ENCODE measurements at regions not wholly inside any gene's neighbourhood (a gene's known extent, or its start where the extent isn't known, plus 50 kb on each side); places are given as distances from the start of the nearest gene placed in this dataset.

DNA sequence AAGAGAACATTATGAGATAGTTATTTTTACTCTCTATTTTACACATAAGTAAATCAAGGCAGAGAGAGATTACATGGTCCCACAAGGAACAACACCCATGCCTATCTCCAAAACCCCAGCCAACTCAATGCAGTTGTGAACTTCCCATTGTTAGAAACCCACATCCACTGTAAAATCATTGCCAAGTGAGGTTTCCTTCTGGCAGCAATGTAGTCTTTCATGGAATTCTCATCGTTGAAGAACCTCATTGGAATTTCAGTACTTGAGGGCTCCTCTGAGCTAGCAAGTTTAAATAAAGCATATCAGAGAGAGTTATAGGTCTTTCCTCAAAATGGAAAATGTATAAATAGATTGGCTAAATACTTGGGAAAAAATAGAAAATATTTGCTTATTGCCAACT is 105.2 kb downstream of the RAD51AP2 start:
- BruUV-seq (replicated peaks), result no TSS peak
- no peak overlapping the region for H3K4me3 ChIP-seq (replicated peaks in 1 of 2; ENCODE audit: low read depth in 1 of 2, low read length in 2 of 2)
- POLR2A ChIA-PET, result no interaction called here
- no peaks in the 10 kb centered on the region for H3K9me3 ChIP-seq (ENCODE audit: control insufficient read depth in 1 of 2, insufficient read depth in 1 of 2, low read depth in 1 of 2, low read length in 2 of 2)
- no peaks in the 10 kb centered on the region for H3K79me2 ChIP-seq (ENCODE audit: insufficient read depth, low read length)
- H3K4me2 ChIP-seq (ENCODE audit: low read length), result no peak overlapping the region
- H3K9me2 ChIP-seq (ENCODE audit: insufficient read depth), result no peaks in the 10 kb centered on the region
- intact Hi-C loops (cut with micrococcal nuclease), result no loop called here
- no peak overlapping the region for H3K9ac ChIP-seq (ENCODE audit: low read length)
- RAD21 ChIA-PET (ENCODE audit: low non-redundant PET in 1 of 2, low total read pairs in 2 of 2, uncharacterized antibody in 2 of 2, unreplicated experiment in 2 of 2), result no interaction called here
- no peak for TF ChIP-seq EGR1 (IDR thresholded peaks at IDR 0.05; ENCODE audit: low read depth)
- TF ChIP-seq, protein P1, sequence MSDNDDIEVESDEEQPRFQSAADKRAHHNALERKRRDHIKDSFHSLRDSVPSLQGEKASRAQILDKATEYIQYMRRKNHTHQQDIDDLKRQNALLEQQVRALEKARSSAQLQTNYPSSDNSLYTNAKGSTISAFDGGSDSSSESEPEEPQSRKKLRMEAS (IDR thresholded peaks at IDR 0.05), result no peak
- no peak for TF ChIP-seq CEBPB (IDR thresholded peaks at IDR 0.05; ENCODE audit: low read depth)
- TF ChIP-seq, protein P2, sequence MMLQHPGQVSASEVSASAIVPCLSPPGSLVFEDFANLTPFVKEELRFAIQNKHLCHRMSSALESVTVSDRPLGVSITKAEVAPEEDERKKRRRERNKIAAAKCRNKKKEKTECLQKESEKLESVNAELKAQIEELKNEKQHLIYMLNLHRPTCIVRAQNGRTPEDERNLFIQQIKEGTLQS (IDR thresholded peaks at IDR 0.05), result no peak
- TF ChIP-seq EZH2phosphoT487 (IDR thresholded peaks at IDR 0.05; ENCODE audit: borderline replicate concordance), result no peak
- no peak for TF ChIP-seq TCF7L2 (IDR thresholded peaks at IDR 0.05; ENCODE audit: borderline replicate concordance, extremely low read depth, insufficient read depth, insufficient read length)
- TF ChIP-seq SRF (IDR thresholded peaks at IDR 0.05; ENCODE audit: low read depth), result no peak
- TF ChIP-seq ZFX (IDR thresholded peaks at IDR 0.05), result no peak
- no peak for TF ChIP-seq POLR2A (IDR thresholded peaks at IDR 0.05; ENCODE audit: borderline replicate concordance, extremely low read depth, insufficient read depth, insufficient read length)
- no peak for TF ChIP-seq JUND (IDR thresholded peaks at IDR 0.05)
- no peak for TF ChIP-seq CBX3 (IDR thresholded peaks at IDR 0.05; ENCODE audit: low read depth)
- no peak for TF ChIP-seq RAD21 (IDR thresholded peaks at IDR 0.05; ENCODE audit: low read depth)
- TF ChIP-seq POLR2AphosphoS5 (IDR thresholded peaks at IDR 0.05; ENCODE audit: low read depth, low read length), result no peak
- H3K36me3 ChIP-seq (ENCODE audit: control insufficient read depth in 1 of 2, insufficient read depth in 2 of 2, low read length in 2 of 2), result no peaks in the 10 kb centered on the region
- H3K27me3 ChIP-seq (ENCODE audit: insufficient read depth, low read length), result no peaks in the 10 kb centered on the region
- no peak overlapping the region for H2AFZ ChIP-seq (ENCODE audit: low read depth, low read length, poor library complexity, severe bottlenecking)
- ATAC-seq, result no peak
- no peak overlapping the region for H3K27ac ChIP-seq (ENCODE audit: low read depth, low read length)
- CTCF ChIA-PET, result no interaction called here
- no peak for DNase-seq (ENCODE audit: low read depth, low spot score)
- no peaks in the 10 kb centered on the region for H3K4me1 ChIP-seq (ENCODE audit: control insufficient read depth in 1 of 2, insufficient read depth in 2 of 2, low read length in 2 of 2)
- no peaks in the 10 kb centered on the region for H4K20me1 ChIP-seq (ENCODE audit: insufficient read depth)

DNA sequence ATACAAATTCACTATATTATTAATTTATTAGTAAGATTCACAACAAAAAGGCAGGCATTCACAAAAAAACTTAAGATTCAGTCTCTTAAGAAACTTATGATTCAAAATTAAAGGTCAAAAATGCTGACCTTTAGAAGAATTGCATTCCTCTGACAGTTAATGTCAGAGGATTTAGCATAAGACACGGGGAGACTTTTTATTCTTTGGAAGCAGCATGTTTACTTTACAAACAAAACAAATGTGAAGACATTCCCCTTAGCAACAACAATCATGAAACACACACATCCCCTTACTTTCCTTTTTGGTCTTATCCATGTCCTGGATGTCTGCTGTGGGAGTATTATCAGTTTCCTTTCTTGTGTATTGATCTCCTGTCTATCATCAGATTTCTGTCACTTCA is 117.1 kb downstream of the RAD51AP2 start:
- no peaks in the 10 kb centered on the region for H3K27me3 ChIP-seq (ENCODE audit: insufficient read depth, low read length)
- DNase-seq (ENCODE audit: low read depth, low spot score) (no peak), ATAC-seq (no peak)
- no peaks in the 10 kb centered on the region for H3K4me1 ChIP-seq (ENCODE audit: control insufficient read depth in 1 of 2, insufficient read depth in 2 of 2, low read length in 2 of 2)
- no peak overlapping the region for H2AFZ ChIP-seq (ENCODE audit: low read depth, low read length, poor library complexity, severe bottlenecking)
- H3K4me3 ChIP-seq (replicated peaks in 1 of 2; ENCODE audit: low read depth in 1 of 2, low read length in 2 of 2), result no peak overlapping the region
- no peak overlapping the region for H3K27ac ChIP-seq (ENCODE audit: low read depth, low read length)
- no peaks in the 10 kb centered on the region for H3K79me2 ChIP-seq (ENCODE audit: insufficient read depth, low read length)
- H3K36me3 ChIP-seq (ENCODE audit: control insufficient read depth in 1 of 2, insufficient read depth in 2 of 2, low read length in 2 of 2), result no peaks in the 10 kb centered on the region
- no peaks in the 10 kb centered on the region for H3K9me2 ChIP-seq (ENCODE audit: insufficient read depth)
- POLR2A ChIA-PET, result no interaction called here
- CTCF ChIA-PET, result no interaction called here
- no peak overlapping the region for H3K9ac ChIP-seq (ENCODE audit: low read length)
- TF ChIP-seq ELF1 (IDR thresholded peaks at IDR 0.05; ENCODE audit: borderline replicate concordance, low read depth), result no peak
- TF ChIP-seq ZNF274 (IDR thresholded peaks at IDR 0.05; ENCODE audit: low read depth, low read length), result no peak
- no peak overlapping the region for H3K4me2 ChIP-seq (ENCODE audit: low read length)
- no peaks in the 10 kb centered on the region for H3K9me3 ChIP-seq (ENCODE audit: control insufficient read depth in 1 of 2, insufficient read depth in 1 of 2, low read depth in 1 of 2, low read length in 2 of 2)
- intact Hi-C loops (cut with micrococcal nuclease), result no loop called here
- RAD21 ChIA-PET (ENCODE audit: low non-redundant PET in 1 of 2, low total read pairs in 2 of 2, uncharacterized antibody in 2 of 2, unreplicated experiment in 2 of 2), result no interaction called here
- no TSS peak for BruUV-seq (replicated peaks)
- no peaks in the 10 kb centered on the region for H4K20me1 ChIP-seq (ENCODE audit: insufficient read depth)

Measured in HCT116 (cell line).